ENCODE measurements at regions not wholly inside any gene's neighbourhood (a gene's known extent, or its start where the extent isn't known, plus 50 kb on each side); places are given as distances from the start of the nearest gene placed in this dataset.

- H3K4me3 ChIP-seq (ENCODE audit: low read length): no peak overlapping the region
- DNase-seq: peak; percentile 15
- no peaks in the 10 kb centered on the region for H3F3A ChIP-seq (ENCODE audit: low read length, unreplicated experiment)
- no peaks in the 10 kb centered on the region for H3K9me2 ChIP-seq (replicated peaks; ENCODE audit: low read length)
- H3K27me3 ChIP-seq (ENCODE audit: low read length): 0 out of 2 replicates have a peak, but pooled peaks cover 9% of the 10 kb centered on the region
- no peak overlapping the region for H3K4me2 ChIP-seq (ENCODE audit: low read length)
- no peak overlapping the region for H3K9ac ChIP-seq (ENCODE audit: low read length)
- H3K4me1 ChIP-seq (ENCODE audit: insufficient read depth, low read length): no peaks in the 10 kb centered on the region
- no peak overlapping the region for H3K27ac ChIP-seq (ENCODE audit: low read length)
- ATAC-seq: no peak
- no peaks in the 10 kb centered on the region for H3K79me2 ChIP-seq (ENCODE audit: low read length)
- H4K20me1 ChIP-seq (ENCODE audit: low read length): no peaks in the 10 kb centered on the region
- H3K9me3 ChIP-seq (ENCODE audit: low read length): no peaks in the 10 kb centered on the region
- BruUV-seq (replicated peaks): no TSS peak
- TF ChIP-seq EZH2 (IDR thresholded peaks at IDR 0.05; ENCODE audit: low read length, unreplicated experiment): no peak
- no peak for TF ChIP-seq EZH2phosphoT487 (IDR thresholded peaks at IDR 0.05; ENCODE audit: borderline replicate concordance, low read length)
- TF ChIP-seq CTCF (conservative IDR thresholded peaks at IDR 0.05; ENCODE audit: low read depth, low read length): no peak
- intact Hi-C loops (cut with micrococcal nuclease): no loop called here
- H2AFZ ChIP-seq (ENCODE audit: low read length): no peak overlapping the region
- no peaks in the 10 kb centered on the region for H3K36me3 ChIP-seq (ENCODE audit: low read depth, low read length)
- ChIA-PET POLR2A (ENCODE audit: unreplicated experiment) (no interaction called here), CTCF (no interaction called here)
Measured at GRCh38 chr3:181362378-181362777, 349.3 kb upstream of the SOX2 start.

GRCh38 chr3:181358562-181358961 lies 353.2 kb upstream of the SOX2 start:
- H3K27me3 ChIP-seq (ENCODE audit: low read length): 0 out of 2 replicates have a peak, but pooled peaks cover 3% of the 10 kb centered on the region
- no peaks in the 10 kb centered on the region for H3K79me2 ChIP-seq (ENCODE audit: low read length)
- H3K4me2 ChIP-seq (ENCODE audit: low read length): no peak overlapping the region
- no peaks in the 10 kb centered on the region for H3K9me3 ChIP-seq (ENCODE audit: low read length)
- H4K20me1 ChIP-seq (ENCODE audit: low read length): no peaks in the 10 kb centered on the region
- CTCF ChIA-PET: no interaction called here
- TF ChIP-seq CTCF (conservative IDR thresholded peaks at IDR 0.05; ENCODE audit: low read depth, low read length) (no peak), EZH2 (IDR thresholded peaks at IDR 0.05; ENCODE audit: low read length, unreplicated experiment) (no peak), EZH2phosphoT487 (IDR thresholded peaks at IDR 0.05; ENCODE audit: borderline replicate concordance, low read length) (no peak)
- H3F3A ChIP-seq (ENCODE audit: low read length, unreplicated experiment): no peaks in the 10 kb centered on the region
- no peak overlapping the region for H3K4me3 ChIP-seq (ENCODE audit: low read length)
- H2AFZ ChIP-seq (ENCODE audit: low read length): no peak overlapping the region
- no peaks in the 10 kb centered on the region for H3K9me2 ChIP-seq (replicated peaks; ENCODE audit: low read length)
- no peak overlapping the region for H3K27ac ChIP-seq (ENCODE audit: low read length)
- H3K4me1 ChIP-seq (ENCODE audit: insufficient read depth, low read length): no peaks in the 10 kb centered on the region
- H3K9ac ChIP-seq (ENCODE audit: low read length): no peak overlapping the region
- intact Hi-C loops (cut with micrococcal nuclease): no loop called here
- no peaks in the 10 kb centered on the region for H3K36me3 ChIP-seq (ENCODE audit: low read depth, low read length)
- no peak for ATAC-seq
- no peak for DNase-seq
- POLR2A ChIA-PET (ENCODE audit: unreplicated experiment): no interaction called here
- no TSS peak for BruUV-seq (replicated peaks)

- no TSS peak for BruUV-seq (replicated peaks)
Measured at GRCh38 chr3:181358060-181358459, 353.7 kb upstream of the SOX2 start.

More at GRCh38 chr3:181358060-181358459, 353.7 kb upstream of the SOX2 start:
- Histone ChIP-seq H3K4me3 (ENCODE audit: low read length) (no peak overlapping the region), H3K4me1 (ENCODE audit: insufficient read depth, low read length) (no peaks in the 10 kb centered on the region), H3K27ac (ENCODE audit: low read length) (no peak overlapping the region), H3F3A (ENCODE audit: low read length, unreplicated experiment) (no peaks in the 10 kb centered on the region), H4K20me1 (ENCODE audit: low read length) (no peaks in the 10 kb centered on the region), H3K36me3 (ENCODE audit: low read depth, low read length) (no peaks in the 10 kb centered on the region), H2AFZ (ENCODE audit: low read length) (no peak overlapping the region), H3K27me3 (ENCODE audit: low read length) (0 out of 2 replicates have a peak, but pooled peaks cover 3% of the 10 kb centered on the region), H3K79me2 (ENCODE audit: low read length) (no peaks in the 10 kb centered on the region), H3K9ac (ENCODE audit: low read length) (no peak overlapping the region), H3K9me3 (ENCODE audit: low read length) (no peaks in the 10 kb centered on the region), H3K4me2 (ENCODE audit: low read length) (no peak overlapping the region), H3K9me2 (replicated peaks; ENCODE audit: low read length) (no peaks in the 10 kb centered on the region)
- TF ChIP-seq EZH2 (IDR thresholded peaks at IDR 0.05; ENCODE audit: low read length, unreplicated experiment) (no peak), EZH2phosphoT487 (IDR thresholded peaks at IDR 0.05; ENCODE audit: borderline replicate concordance, low read length) (no peak), CTCF (conservative IDR thresholded peaks at IDR 0.05; ENCODE audit: low read depth, low read length) (no peak)
- intact Hi-C loops (cut with micrococcal nuclease): no loop called here
- DNase-seq (no peak), ATAC-seq (no peak)
- POLR2A ChIA-PET (ENCODE audit: unreplicated experiment): no interaction called here
- CTCF ChIA-PET: no interaction called here
